Kidney (tissue), 13 donors: ENCODE measurements at regions not wholly inside any gene's neighbourhood (a gene's known extent, or its start where the extent isn't known, plus 50 kb on each side); places are given as distances from the start of the nearest gene placed in this dataset.

ENCODE experiments used
- DNase-seq, 5 donors: peaks; one replicate each; pipeline ENCODE4 v3.0.0-alpha.2; 2013 to 2020
- FAIRE-seq: peaks from 2 replicates; lab custom pipeline; 2012; peaks lifted over from hg19 to GRCh38; lab: Jason Lieb, UNC
- H3K27ac ChIP-seq, 2 donors: one replicate each; pipeline ENCODE4 v1.7.0; 2013; ENCODE audit warnings: low read depth in 2 of 2, low read length in 2 of 2, inconsistent platforms in 1 of 2
- H3K27me3 ChIP-seq: one replicate; pipeline ENCODE4 v1.7.1; 2013; ENCODE audit warnings: low read length, inconsistent platforms; ENCODE audit not compliant: control insufficient read depth, insufficient read depth
- H3K36me3 ChIP-seq, 3 donors: one replicate each; pipeline versions ENCODE4 v1.7.0 to v1.7.1; 2013; ENCODE audit warnings: low read length in 3 of 3, control low read depth in 1 of 3, inconsistent platforms in 1 of 3; ENCODE audit not compliant: insufficient read depth in 3 of 3, control insufficient read depth in 2 of 3
- H3K4me1 ChIP-seq, 3 donors: one replicate each; pipeline versions ENCODE4 v1.7.0 to v1.7.1; 2013; ENCODE audit warnings: low read length in 3 of 3, inconsistent platforms in 1 of 3, low read depth in 1 of 3; ENCODE audit not compliant: control insufficient read depth in 2 of 3, insufficient read depth in 2 of 3
- H3K4me3 ChIP-seq, 3 donors: one replicate each; pipeline versions ENCODE4 v1.7.0 to v1.8.1; 2013; ENCODE audit warnings: low read length in 3 of 3, control low read depth in 1 of 3, inconsistent platforms in 1 of 3
- H3K9ac ChIP-seq, 3 donors: one replicate each; pipeline versions ENCODE4 v1.7.0 to v1.7.1; 2013; ENCODE audit warnings: low read length in 3 of 3, control low read depth in 1 of 3, inconsistent platforms in 1 of 3
- H3K9me3 ChIP-seq, 3 donors: one replicate each; pipeline versions ENCODE4 v1.7.0 to v1.7.1; 2013; ENCODE audit warnings: low read length in 3 of 3, control low read depth in 1 of 3, inconsistent platforms in 1 of 3; ENCODE audit not compliant: control insufficient read depth in 2 of 3, insufficient read depth in 1 of 3
- intact Hi-C: fragments of 100-400 bp; cut with DNase I; formaldehyde crosslinking; loops from one replicate; pipeline ENCODE4 v1.11.1; 2022
- TF ChIP-seq, protein P1 (sequence below): IDR thresholded peaks from 3 replicates; pipeline ENCODE4 v1.5.1; 2012; ENCODE audit warnings: mild to moderate bottlenecking, moderate library complexity, borderline replicate concordance; ENCODE audit not compliant: insufficient read depth; ENCODE audit errors: extremely low read depth
- donor health status: control.
- donor health status: control.
- donor health status: control.
- donor health status: control.
- donor health status: control.
- donor health status: DM: yes; HTN: yes; CAD: no.
- donor health status: Normal renal cell carcinoma (clear cell type).

DNA sequence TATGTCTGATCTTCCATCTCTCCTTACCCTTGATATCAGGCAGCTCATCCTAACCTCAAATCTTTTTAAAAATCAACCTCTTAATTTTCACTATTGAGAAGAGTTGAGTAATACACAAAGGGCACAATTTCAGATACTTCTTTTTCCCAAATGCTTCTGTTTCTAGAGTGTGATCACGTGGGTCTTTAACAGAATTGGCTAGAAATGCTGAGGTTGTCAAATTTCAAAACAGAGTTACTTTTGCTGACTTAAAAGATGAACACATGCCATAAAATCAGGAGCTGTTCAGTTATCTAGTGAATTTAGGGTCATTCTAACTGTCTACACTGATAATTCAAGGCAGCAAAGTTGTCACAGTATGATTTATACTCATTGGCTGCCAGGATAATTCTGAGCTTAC is 63.6 kb upstream of the NGF start:
- Histone ChIP-seq H3K4me1 (no peaks in the 10 kb centered on the region), H3K27ac (no peak overlapping the region), H3K27me3 (no peaks in the 10 kb centered on the region), H3K9ac (no peak overlapping the region), H3K36me3 (no peaks in the 10 kb centered on the region), H3K4me3 (no peak overlapping the region), H3K9me3 (no peaks in the 10 kb centered on the region)
- FAIRE-seq (no peak), DNase-seq (peak in 1 of 5 donors; percentile 5)
- TF ChIP-seq, protein P1, sequence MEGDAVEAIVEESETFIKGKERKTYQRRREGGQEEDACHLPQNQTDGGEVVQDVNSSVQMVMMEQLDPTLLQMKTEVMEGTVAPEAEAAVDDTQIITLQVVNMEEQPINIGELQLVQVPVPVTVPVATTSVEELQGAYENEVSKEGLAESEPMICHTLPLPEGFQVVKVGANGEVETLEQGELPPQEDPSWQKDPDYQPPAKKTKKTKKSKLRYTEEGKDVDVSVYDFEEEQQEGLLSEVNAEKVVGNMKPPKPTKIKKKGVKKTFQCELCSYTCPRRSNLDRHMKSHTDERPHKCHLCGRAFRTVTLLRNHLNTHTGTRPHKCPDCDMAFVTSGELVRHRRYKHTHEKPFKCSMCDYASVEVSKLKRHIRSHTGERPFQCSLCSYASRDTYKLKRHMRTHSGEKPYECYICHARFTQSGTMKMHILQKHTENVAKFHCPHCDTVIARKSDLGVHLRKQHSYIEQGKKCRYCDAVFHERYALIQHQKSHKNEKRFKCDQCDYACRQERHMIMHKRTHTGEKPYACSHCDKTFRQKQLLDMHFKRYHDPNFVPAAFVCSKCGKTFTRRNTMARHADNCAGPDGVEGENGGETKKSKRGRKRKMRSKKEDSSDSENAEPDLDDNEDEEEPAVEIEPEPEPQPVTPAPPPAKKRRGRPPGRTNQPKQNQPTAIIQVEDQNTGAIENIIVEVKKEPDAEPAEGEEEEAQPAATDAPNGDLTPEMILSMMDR = no peak
- intact Hi-C loops = no loop called here

DNA sequence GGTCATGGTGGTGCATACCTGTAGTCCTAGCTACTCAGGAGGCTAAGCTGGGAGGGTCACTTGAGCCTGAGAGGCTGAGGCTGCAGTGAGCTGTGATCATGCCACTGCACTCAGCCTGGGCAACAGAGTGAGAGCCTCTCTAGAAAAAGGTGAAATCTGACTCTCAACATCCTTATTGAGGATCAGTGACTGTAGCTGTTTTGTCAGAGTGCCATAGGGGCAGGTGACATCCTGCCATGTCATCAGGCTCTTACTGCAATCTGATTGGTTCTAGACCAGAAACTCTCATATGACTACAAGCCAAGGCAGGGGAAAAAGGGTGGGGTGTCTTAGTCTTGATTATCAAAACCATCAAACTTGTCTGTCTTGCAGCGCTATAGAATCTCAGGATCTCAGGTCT is 62.8 kb upstream of the NGF start:
- TF ChIP-seq, protein P1 = no peak
- intact Hi-C loops = no loop called here
- FAIRE-seq = no peak

DNA sequence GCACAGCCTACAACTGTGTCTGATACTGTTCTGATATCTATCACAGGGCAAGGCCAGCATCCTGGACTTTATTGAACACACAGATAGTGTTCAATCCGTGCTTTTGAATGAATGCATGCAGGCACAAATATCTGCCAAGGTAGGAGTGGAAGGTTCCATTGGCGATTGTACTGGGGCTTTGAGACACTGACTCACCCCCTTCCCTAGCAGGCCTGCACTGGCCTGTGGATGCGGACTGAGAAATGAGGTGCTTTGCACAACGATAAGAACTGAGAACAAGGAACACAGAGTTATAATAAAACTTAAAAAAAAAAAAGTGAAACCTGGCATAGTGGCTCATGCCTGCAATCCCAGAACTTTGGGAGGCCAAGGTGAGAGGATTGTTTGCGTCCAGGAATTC is 62.4 kb upstream of the NGF start:
- no peaks in the 10 kb centered on the region for H3K4me1 ChIP-seq
- H3K36me3 ChIP-seq = no peaks in the 10 kb centered on the region
- no peaks in the 10 kb centered on the region for H3K9me3 ChIP-seq
- intact Hi-C loops = no loop called here
- TF ChIP-seq, protein P1 = no peak
- FAIRE-seq (no peak), DNase-seq (no peak)
- H3K27ac ChIP-seq = no peak overlapping the region
- H3K27me3 ChIP-seq = no peaks in the 10 kb centered on the region
- no peak overlapping the region for H3K4me3 ChIP-seq
- H3K9ac ChIP-seq = no peak overlapping the region

More for the DNA sequence above, 62.8 kb upstream of the NGF start:
- no peak overlapping the region for H3K27ac ChIP-seq
- no peaks in the 10 kb centered on the region for H3K4me1 ChIP-seq
- H3K9me3 ChIP-seq = no peaks in the 10 kb centered on the region
- H3K9ac ChIP-seq = no peak overlapping the region
- H3K4me3 ChIP-seq = no peak overlapping the region
- no peak for DNase-seq
- H3K36me3 ChIP-seq = no peaks in the 10 kb centered on the region
- H3K27me3 ChIP-seq = no peaks in the 10 kb centered on the region

- no peak for DNase-seq
- Histone ChIP-seq H3K9me3 (no peaks in the 10 kb centered on the region), H3K9ac (no peak overlapping the region), H3K4me3 (no peak overlapping the region), H3K27ac (no peak overlapping the region), H3K27me3 (no peaks in the 10 kb centered on the region), H3K36me3 (no peaks in the 10 kb centered on the region), H3K4me1 (no peaks in the 10 kb centered on the region)
- intact Hi-C loops = no loop called here
- no peak for FAIRE-seq
- TF ChIP-seq, protein P1 = no peak
Observed at GRCh38 chr1:115398745-115399144, 60.7 kb upstream of the NGF start.
